Hepatocyte (in vitro differentiated cells): ENCODE measurements at regions not wholly inside any gene's neighbourhood (a gene's known extent, or its start where the extent isn't known, plus 50 kb on each side); places are given as distances from the start of the nearest gene placed in this dataset.

Experiments used
- CTCF ChIP-seq: fragments of 200-600 bp; sonication (generic); IDR thresholded peaks from 2 replicates; pipeline ENCODE4 v1.5.1; 2016; ENCODE audit warnings: antibody characterized with exemption, mild to moderate bottlenecking; ENCODE audit not compliant: poor library complexity
- EZH2phosphoT487 ChIP-seq: fragments of 200-600 bp; sonication (generic); IDR thresholded peaks from one replicate; pipeline ENCODE4 v1.6.1; 2018; ENCODE audit warnings: antibody characterized with exemption, mild to moderate bottlenecking, low read depth, moderate library complexity; ENCODE audit not compliant: unreplicated experiment, severe bottlenecking

GRCh38 chr3:22745321-22745720 lies 457.8 kb upstream of the UBE2E2 start:
- TF ChIP-seq CTCF (no peak), EZH2phosphoT487 (no peak)
